PC-3 (cell line): ENCODE measurements at regions not wholly inside any gene's neighbourhood (a gene's known extent, or its start where the extent isn't known, plus 50 kb on each side); places are given as distances from the start of the nearest gene placed in this dataset.

Experiments used
- ATAC-seq: fragments of 200-7000 bp; cut with Tn5 transposase; 2 replicates; pipeline ENCODE4 v1.9.1; 2020; ENCODE audit warnings: mild to moderate bottlenecking, moderate library complexity
- BruUV-seq: library from RNA; stranded (reverse); fragments of 400-500 nt; replicated peaks from 2 replicates; lab custom pipeline; 2021; lab: Mats Ljungman, UMichigan
- CTCF ChIA-PET: fragments of 300-600 bp; sonication (Branson Sonifier 250); formaldehyde crosslinking; loops from one replicate; lab custom pipeline; 2022; ENCODE audit warnings: antibody characterized with exemption; lab: Charles Lee
- POLR2A ChIA-PET: fragments of 300-600 bp; sonication (Branson Sonifier 250); formaldehyde crosslinking; loops from one replicate; lab custom pipeline; 2022; ENCODE audit warnings: antibody characterized with exemption; ENCODE audit not compliant: unreplicated experiment; lab: Charles Lee
- DNase-seq: peaks from one replicate; pipeline ENCODE4 v3.0.0-alpha.2; 2015
- H2AFZ ChIP-seq: fragments of 300-600 bp; sonication (generic); 2 replicates; pipeline ENCODE4 v1.6.0; 2016; ENCODE audit warnings: antibody characterized with exemption, low read length
- H3F3A ChIP-seq: fragments of 300-600 bp; sonication (generic); one replicate; pipeline ENCODE4 v1.6.0; 2017; ENCODE audit warnings: antibody characterized with exemption, low read length, control low read depth, mild to moderate bottlenecking; ENCODE audit not compliant: unreplicated experiment
- H3K27ac ChIP-seq: fragments of 300-600 bp; sonication (generic); 2 replicates; pipeline ENCODE4 v1.5.1; 2016; ENCODE audit warnings: mild to moderate bottlenecking, low read length
- H3K27me3 ChIP-seq: fragments of 300-600 bp; sonication (generic); 2 replicates; pipeline ENCODE4 v1.6.1; 2016; ENCODE audit warnings: low read length, mixed read lengths
- H3K36me3 ChIP-seq: fragments of 300-600 bp; sonication (generic); 2 replicates; pipeline ENCODE4 v1.6.1; 2016; ENCODE audit warnings: low read depth, mixed run types, low read length, mixed read lengths
- H3K4me1 ChIP-seq: fragments of 300-600 bp; sonication (generic); 2 replicates; pipeline ENCODE4 v1.5.1; 2016; ENCODE audit warnings: low read length; ENCODE audit not compliant: insufficient read depth
- H3K4me2 ChIP-seq: fragments of 300-600 bp; sonication (generic); 2 replicates; pipeline ENCODE4 v1.6.0; 2016; ENCODE audit warnings: low read length
- H3K4me3 ChIP-seq: fragments of 300-600 bp; sonication (generic); 2 replicates; pipeline ENCODE4 v1.5.1; 2016; ENCODE audit warnings: mild to moderate bottlenecking, low read length, mixed read lengths
- H3K79me2 ChIP-seq: fragments of 300-600 bp; sonication (generic); 2 replicates; pipeline ENCODE4 v1.6.1; 2017; ENCODE audit warnings: low read length, mixed read lengths
- H3K9ac ChIP-seq: fragments of 300-600 bp; sonication (generic); 2 replicates; pipeline ENCODE4 v1.6.0; 2016; ENCODE audit warnings: mild to moderate bottlenecking, low read length
- H3K9me2 ChIP-seq: fragments of 300-600 bp; sonication (generic); replicated peaks from 2 replicates; pipeline ENCODE4 v1.6.1; 2016; ENCODE audit warnings: mixed run types, low read length, mixed read lengths
- H3K9me3 ChIP-seq: fragments of 300-600 bp; sonication (generic); 2 replicates; pipeline ENCODE4 v1.6.1; 2016; ENCODE audit warnings: low read length, mixed read lengths
- H4K20me1 ChIP-seq: fragments of 300-600 bp; sonication (generic); 2 replicates; pipeline ENCODE4 v1.6.1; 2016; ENCODE audit warnings: low read length, mixed read lengths
- EZH2 ChIP-seq: fragments of 300-600 bp; sonication (generic); IDR thresholded peaks from one replicate; pipeline ENCODE4 v1.6.1; 2017; ENCODE audit warnings: antibody characterized with exemption, mild to moderate bottlenecking, low read length; ENCODE audit not compliant: unreplicated experiment
- EZH2phosphoT487 ChIP-seq: fragments of 300-600 bp; sonication (generic); IDR thresholded peaks from 2 replicates; pipeline ENCODE4 v1.6.1; 2018; ENCODE audit warnings: mild to moderate bottlenecking, antibody characterized with exemption, low read length, borderline replicate concordance
- intact Hi-C: fragments of 100-400 bp; cut with micrococcal nuclease; formaldehyde crosslinking; loops from 2 replicates; pipeline ENCODE4 v1.9.0; 2023
- TF ChIP-seq, protein P1 (sequence below): fragments of 300-600 bp; sonication (generic); conservative IDR thresholded peaks from 2 replicates; pipeline ENCODE4 v1.5.1; 2017; ENCODE audit warnings: antibody characterized with exemption, low read depth, mild to moderate bottlenecking, low read length

DNA sequence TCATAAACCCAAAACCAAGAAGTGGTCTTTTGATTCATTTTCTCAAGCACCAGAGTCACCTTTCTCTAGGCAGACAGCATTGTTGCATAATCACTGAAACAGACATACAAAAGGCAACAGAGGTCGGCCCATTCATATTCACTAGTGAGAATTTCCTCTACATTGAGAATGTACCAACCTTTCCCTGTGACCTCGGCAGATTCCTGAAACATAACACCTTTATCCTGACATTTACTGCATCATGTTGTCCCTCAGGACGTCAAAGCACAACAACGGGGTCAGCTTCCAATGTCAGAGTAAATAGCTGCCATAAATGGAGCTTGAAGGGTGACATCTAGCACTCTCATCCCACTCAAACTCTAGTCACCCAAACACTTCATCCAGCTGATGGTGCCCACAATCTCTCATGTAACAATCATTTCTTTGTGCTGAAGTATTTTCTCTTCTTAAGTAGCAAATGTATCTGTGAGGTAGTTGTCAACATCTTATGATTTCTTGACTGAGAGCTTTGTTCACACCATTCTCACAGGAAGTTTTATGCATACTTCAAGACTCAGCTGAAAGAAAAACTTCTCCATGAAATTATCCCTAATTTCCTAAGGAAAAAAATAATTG lies 802.6 kb upstream of the CHAC2 start:
- POLR2A ChIA-PET = no interaction called here

DNA sequence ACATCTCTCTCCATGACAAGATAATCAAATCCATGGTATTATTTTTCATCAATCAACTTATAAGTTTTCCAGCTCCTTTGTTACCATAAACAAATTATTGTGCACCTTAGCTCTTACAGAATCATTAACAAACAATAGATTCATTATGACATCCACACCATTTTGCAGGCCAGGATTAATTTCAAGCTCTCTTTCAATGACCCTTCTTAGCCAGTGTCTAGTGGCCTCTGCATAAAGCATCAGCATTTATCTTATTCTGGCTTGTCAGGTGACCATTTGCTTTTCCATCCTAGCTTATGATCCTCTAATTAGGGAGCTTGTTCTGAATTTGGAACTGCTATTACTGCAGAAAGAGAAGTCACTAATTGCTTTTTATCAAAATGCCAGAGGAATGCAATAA lies 806.2 kb upstream of the CHAC2 start:
- H3F3A ChIP-seq = no peaks in the 10 kb centered on the region
- intact Hi-C loops = no loop called here
- no peaks in the 10 kb centered on the region for H3K27me3 ChIP-seq
- no peaks in the 10 kb centered on the region for H3K9me3 ChIP-seq
- no peak overlapping the region for H3K9ac ChIP-seq
- no peak overlapping the region for H2AFZ ChIP-seq
- H3K4me3 ChIP-seq = no peak overlapping the region
- H3K9me2 ChIP-seq = no peaks in the 10 kb centered on the region
- TF ChIP-seq EZH2 (no peak), EZH2phosphoT487 (no peak)
- TF ChIP-seq, protein P1, sequence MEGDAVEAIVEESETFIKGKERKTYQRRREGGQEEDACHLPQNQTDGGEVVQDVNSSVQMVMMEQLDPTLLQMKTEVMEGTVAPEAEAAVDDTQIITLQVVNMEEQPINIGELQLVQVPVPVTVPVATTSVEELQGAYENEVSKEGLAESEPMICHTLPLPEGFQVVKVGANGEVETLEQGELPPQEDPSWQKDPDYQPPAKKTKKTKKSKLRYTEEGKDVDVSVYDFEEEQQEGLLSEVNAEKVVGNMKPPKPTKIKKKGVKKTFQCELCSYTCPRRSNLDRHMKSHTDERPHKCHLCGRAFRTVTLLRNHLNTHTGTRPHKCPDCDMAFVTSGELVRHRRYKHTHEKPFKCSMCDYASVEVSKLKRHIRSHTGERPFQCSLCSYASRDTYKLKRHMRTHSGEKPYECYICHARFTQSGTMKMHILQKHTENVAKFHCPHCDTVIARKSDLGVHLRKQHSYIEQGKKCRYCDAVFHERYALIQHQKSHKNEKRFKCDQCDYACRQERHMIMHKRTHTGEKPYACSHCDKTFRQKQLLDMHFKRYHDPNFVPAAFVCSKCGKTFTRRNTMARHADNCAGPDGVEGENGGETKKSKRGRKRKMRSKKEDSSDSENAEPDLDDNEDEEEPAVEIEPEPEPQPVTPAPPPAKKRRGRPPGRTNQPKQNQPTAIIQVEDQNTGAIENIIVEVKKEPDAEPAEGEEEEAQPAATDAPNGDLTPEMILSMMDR = no peak
- no peaks in the 10 kb centered on the region for H4K20me1 ChIP-seq
- DNase-seq (no peak), ATAC-seq (no peak)
- H3K27ac ChIP-seq = no peak overlapping the region
- H3K36me3 ChIP-seq = no peaks in the 10 kb centered on the region
- CTCF ChIA-PET = no interaction called here
- POLR2A ChIA-PET = no interaction called here
- H3K4me1 ChIP-seq = no peaks in the 10 kb centered on the region
- no peak overlapping the region for H3K4me2 ChIP-seq
- no peaks in the 10 kb centered on the region for H3K79me2 ChIP-seq
- BruUV-seq = no TSS peak

More for the DNA sequence above, 802.6 kb upstream of the CHAC2 start:
- Histone ChIP-seq H3K27ac (no peak overlapping the region), H3K4me2 (no peak overlapping the region), H3K4me1 (no peaks in the 10 kb centered on the region), H3K9me3 (no peaks in the 10 kb centered on the region), H4K20me1 (no peaks in the 10 kb centered on the region), H3K36me3 (no peaks in the 10 kb centered on the region), H3K4me3 (no peak overlapping the region), H2AFZ (peak overlapping the region; percentile 32; the same call in 1 of the 2 replicates), H3K79me2 (no peaks in the 10 kb centered on the region), H3K27me3 (no peaks in the 10 kb centered on the region), H3K9ac (no peak overlapping the region), H3K9me2 (no peaks in the 10 kb centered on the region), H3F3A (no peaks in the 10 kb centered on the region)
- BruUV-seq = no TSS peak
- CTCF ChIA-PET = no interaction called here
- DNase-seq (no peak), ATAC-seq (no peak)
- intact Hi-C loops = no loop called here
- TF ChIP-seq EZH2 = no peak
- TF ChIP-seq EZH2phosphoT487 = no peak

DNA sequence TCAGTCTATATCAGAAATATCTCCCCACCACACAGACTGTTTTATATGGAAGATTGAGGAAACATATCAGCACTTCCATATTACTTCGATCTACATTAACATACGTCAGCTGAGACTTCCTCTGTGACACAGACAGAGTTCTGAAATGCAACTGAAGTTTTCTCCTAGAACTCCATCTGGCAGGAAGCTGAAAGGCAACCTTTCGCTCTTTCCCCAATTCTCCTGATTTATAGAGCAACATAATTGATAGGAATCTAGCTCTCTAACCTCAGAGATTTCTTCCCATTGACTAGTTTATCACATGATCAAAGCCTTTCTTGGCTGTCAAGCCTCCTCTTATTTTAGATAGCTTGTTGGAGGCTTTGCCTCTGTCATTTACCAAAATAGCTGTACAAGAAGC lies 806.7 kb upstream of the CHAC2 start:
- intact Hi-C loops = no loop called here
- Histone ChIP-seq H2AFZ (no peak overlapping the region), H3K9me3 (no peaks in the 10 kb centered on the region), H3K4me2 (no peak overlapping the region), H3K27me3 (no peaks in the 10 kb centered on the region), H3K79me2 (no peaks in the 10 kb centered on the region), H4K20me1 (no peaks in the 10 kb centered on the region), H3K27ac (no peak overlapping the region), H3K9ac (no peak overlapping the region), H3F3A (no peaks in the 10 kb centered on the region), H3K36me3 (no peaks in the 10 kb centered on the region), H3K4me1 (no peaks in the 10 kb centered on the region), H3K4me3 (no peak overlapping the region), H3K9me2 (no peaks in the 10 kb centered on the region)
- DNase-seq = no peak
- ChIA-PET CTCF (no interaction called here), POLR2A (interaction anchor here (0.6 kb wide), 1 partner anchor 56 kb away, joined by 3 read pairs; no protein-coding TSS in a partner anchor)
- TF ChIP-seq EZH2phosphoT487 (no peak), EZH2 (no peak)
- TF ChIP-seq, protein P1 = no peak
- BruUV-seq = no TSS peak
- no peak for ATAC-seq
